GM23338 (cell line): ENCODE measurements at regions not wholly inside any gene's neighbourhood (a gene's known extent, or its start where the extent isn't known, plus 50 kb on each side); places are given as distances from the start of the nearest gene placed in this dataset.
A peak's percentile ranks its signal among the peaks of the same experiment; 100 is the strongest.

Experiments
- ATAC-seq: fragments of 200-7000 bp; cut with Tn5 transposase; 3 replicates; pipeline ENCODE4 v1.9.1; 2020
- DNase-seq: peaks from one replicate; pipeline ENCODE4 v3.0.0-alpha.2; 2015; ENCODE audit warnings: low spot score
- H2AFZ ChIP-seq: fragments of 200-600 bp; sonication (generic); 2 replicates; pipeline ENCODE4 v1.8.0; 2016; ENCODE audit warnings: antibody characterized with exemption, mild to moderate bottlenecking, moderate library complexity
- H3F3A ChIP-seq: fragments of 200-600 bp; sonication (generic); replicated peaks from 2 replicates; pipeline ENCODE4 v1.8.0; 2017; ENCODE audit warnings: antibody characterized with exemption, mixed run types, low read depth
- H3K27ac ChIP-seq: fragments of 200-600 bp; sonication (generic); 2 replicates; pipeline ENCODE4 v1.6.1; 2016; ENCODE audit warnings: low read depth
- H3K27me3 ChIP-seq: fragments of 200-600 bp; sonication (generic); 2 replicates; pipeline ENCODE4 v1.8.0; 2016; ENCODE audit warnings: mild to moderate bottlenecking, mixed run types, moderate library complexity; ENCODE audit not compliant: insufficient read depth
- H3K36me3 ChIP-seq: fragments of 200-600 bp; sonication (generic); 2 replicates; pipeline ENCODE4 v1.8.0; 2016; ENCODE audit warnings: mild to moderate bottlenecking; ENCODE audit not compliant: insufficient read depth
- H3K4me1 ChIP-seq: fragments of 200-600 bp; sonication (generic); 2 replicates; pipeline ENCODE4 v1.8.0; 2016; ENCODE audit warnings: mild to moderate bottlenecking, moderate library complexity; ENCODE audit not compliant: insufficient read depth
- H3K4me2 ChIP-seq: fragments of 200-600 bp; sonication (generic); 2 replicates; pipeline ENCODE4 v1.7.1; 2017; ENCODE audit warnings: mixed run types
- H3K4me3 ChIP-seq: fragments of 200-600 bp; sonication (generic); 2 replicates; pipeline ENCODE4 v1.6.1; 2016; ENCODE audit warnings: mixed run types
- H3K79me2 ChIP-seq: fragments of 200-600 bp; sonication (generic); replicated peaks from 2 replicates; pipeline ENCODE4 v1.8.0; 2017; ENCODE audit warnings: mild to moderate bottlenecking; ENCODE audit not compliant: insufficient read depth
- H3K9me2 ChIP-seq: fragments of 200-600 bp; sonication (generic); 2 replicates; pipeline ENCODE4 v1.8.0; 2017; ENCODE audit not compliant: insufficient read depth
- H4K20me1 ChIP-seq: fragments of 200-600 bp; sonication (generic); replicated peaks from 2 replicates; pipeline ENCODE4 v1.8.0; 2017; ENCODE audit warnings: mild to moderate bottlenecking; ENCODE audit not compliant: insufficient read depth
- H3K27ac Mint-ChIP-seq: 2 replicates; pipeline ENCODE4 v1.8.0; 2020; ENCODE audit warnings: inconsistent platforms, mild to moderate bottlenecking, moderate library complexity, mixed read lengths
- H3K27me3 Mint-ChIP-seq: 3 replicates; pipeline ENCODE4 v1.8.0; 2022; ENCODE audit warnings: low read depth, mild to moderate bottlenecking, moderate library complexity, mixed read lengths, inconsistent platforms; ENCODE audit not compliant: insufficient read depth, poor library complexity
- H3K36me3 Mint-ChIP-seq: 3 replicates; pipeline ENCODE4 v1.8.0; 2021; ENCODE audit warnings: low read depth, mild to moderate bottlenecking, inconsistent platforms, moderate library complexity, mixed read lengths
- H3K4me1 Mint-ChIP-seq: 3 replicates; pipeline ENCODE4 v1.8.0; 2020; ENCODE audit warnings: mild to moderate bottlenecking, inconsistent platforms, mixed read lengths
- H3K4me3 Mint-ChIP-seq: 3 replicates; pipeline ENCODE4 v1.8.0; 2021; ENCODE audit warnings: moderate library complexity, mild to moderate bottlenecking, inconsistent platforms, mixed read lengths
- H3K9me3 Mint-ChIP-seq: 3 replicates; pipeline ENCODE4 v1.8.0; 2020; ENCODE audit warnings: moderate library complexity, mild to moderate bottlenecking, inconsistent platforms, mixed read lengths
- EZH2phosphoT487 ChIP-seq: fragments of 200-600 bp; sonication (generic); IDR thresholded peaks from one replicate; pipeline ENCODE4 v1.8.1; 2018; ENCODE audit warnings: antibody characterized with exemption; ENCODE audit not compliant: unreplicated experiment
- POLR2AphosphoS5 ChIP-seq: IDR thresholded peaks from 2 replicates; pipeline ENCODE4 v1.6.1; 2016; ENCODE audit warnings: antibody characterized with exemption, low read depth
- ZNF331 ChIP-seq: fragments of 250-450 bp; sonication (Bioruptor Pico); IDR thresholded peaks from 2 replicates; pipeline ENCODE4 v1.5.0; 2020; ENCODE audit warnings: low read depth, mild to moderate bottlenecking, moderate library complexity
- ZNF462 ChIP-seq: fragments of 250-450 bp; sonication (Bioruptor Pico); IDR thresholded peaks from 2 replicates; pipeline ENCODE4 v1.5.0; 2020; ENCODE audit warnings: mild to moderate bottlenecking, moderate library complexity
- TF ChIP-seq, protein P1 (sequence below), 2 experiments: fragments of 200-600 bp in 1 of 2; sonication (generic) in 1 of 2; conservative IDR thresholded peaks; 2 replicates each; pipeline versions ENCODE4 v1.5.1 to v1.6.1; 2016 to 2017; ENCODE audit warnings: antibody characterized with exemption in 2 of 2, low read depth in 2 of 2, mild to moderate bottlenecking in 2 of 2, moderate library complexity in 1 of 2
- TF ChIP-seq, protein P2 (sequence below): IDR thresholded peaks from 2 replicates; pipeline ENCODE4 v1.6.1; 2016; ENCODE audit warnings: antibody characterized with exemption

DNA sequence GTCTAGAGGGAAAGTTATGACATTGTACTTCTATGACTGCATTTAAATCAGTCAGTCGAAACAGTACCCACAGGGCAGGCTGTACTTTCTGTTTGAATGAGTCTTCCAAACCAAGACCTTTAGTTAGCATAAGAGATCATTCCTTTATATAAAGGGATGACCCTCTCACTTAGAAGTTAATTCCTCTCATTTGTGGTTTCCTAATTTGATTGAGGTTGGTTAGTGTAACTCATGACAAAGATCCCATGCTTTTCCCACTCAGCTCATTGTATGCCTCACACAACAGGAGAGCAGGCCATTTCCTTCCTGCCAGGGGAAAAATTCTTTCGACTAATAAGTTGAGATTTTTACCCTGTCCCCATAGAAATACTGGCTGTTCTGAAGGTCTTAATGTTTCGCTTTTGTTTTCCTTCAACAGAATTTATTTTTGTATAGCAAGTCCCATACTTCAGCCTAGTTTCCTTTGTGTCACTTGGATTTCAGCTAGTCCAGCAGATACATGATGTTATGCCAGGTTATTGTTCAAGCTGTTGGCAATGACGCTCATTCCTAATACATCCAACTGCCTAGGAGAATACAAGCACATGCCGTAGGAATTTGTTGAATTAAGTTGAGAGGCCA, 500.7 kb downstream of the SPATA31D1 start:
- Mint-ChIP-seq H3K27me3 (peaks cover 7% of the 10 kb centered on the region), H3K9me3 (no peaks in the 10 kb centered on the region), H3K4me3 (no peak overlapping the region), H3K4me1 (peaks cover 18% of the 10 kb centered on the region; the same call in 2 of the 3 replicates), H3K27ac (no peak overlapping the region; the same call in 1 of the 2 replicates), H3K36me3 (no peaks in the 10 kb centered on the region)
- DNase-seq = no peak
- Histone ChIP-seq H3K4me2 (no peak overlapping the region), H3K27me3 (no peaks in the 10 kb centered on the region), H3K79me2 (no peaks in the 10 kb centered on the region), H3K27ac (no peak overlapping the region), H3F3A (no peaks in the 10 kb centered on the region), H2AFZ (peak overlapping the region; percentile 72; the same call in 1 of the 2 replicates), H3K36me3 (no peaks in the 10 kb centered on the region), H3K4me3 (no peak overlapping the region), H3K4me1 (peaks cover 6% of the 10 kb centered on the region; the same call in 1 of the 2 replicates), H3K9me2 (no peaks in the 10 kb centered on the region), H4K20me1 (no peaks in the 10 kb centered on the region)
- TF ChIP-seq POLR2AphosphoS5 (no peak), ZNF331 (no peak), ZNF462 (CRISPR knock-in tag) (no peak), EZH2phosphoT487 (no peak)
- TF ChIP-seq, protein P1, sequence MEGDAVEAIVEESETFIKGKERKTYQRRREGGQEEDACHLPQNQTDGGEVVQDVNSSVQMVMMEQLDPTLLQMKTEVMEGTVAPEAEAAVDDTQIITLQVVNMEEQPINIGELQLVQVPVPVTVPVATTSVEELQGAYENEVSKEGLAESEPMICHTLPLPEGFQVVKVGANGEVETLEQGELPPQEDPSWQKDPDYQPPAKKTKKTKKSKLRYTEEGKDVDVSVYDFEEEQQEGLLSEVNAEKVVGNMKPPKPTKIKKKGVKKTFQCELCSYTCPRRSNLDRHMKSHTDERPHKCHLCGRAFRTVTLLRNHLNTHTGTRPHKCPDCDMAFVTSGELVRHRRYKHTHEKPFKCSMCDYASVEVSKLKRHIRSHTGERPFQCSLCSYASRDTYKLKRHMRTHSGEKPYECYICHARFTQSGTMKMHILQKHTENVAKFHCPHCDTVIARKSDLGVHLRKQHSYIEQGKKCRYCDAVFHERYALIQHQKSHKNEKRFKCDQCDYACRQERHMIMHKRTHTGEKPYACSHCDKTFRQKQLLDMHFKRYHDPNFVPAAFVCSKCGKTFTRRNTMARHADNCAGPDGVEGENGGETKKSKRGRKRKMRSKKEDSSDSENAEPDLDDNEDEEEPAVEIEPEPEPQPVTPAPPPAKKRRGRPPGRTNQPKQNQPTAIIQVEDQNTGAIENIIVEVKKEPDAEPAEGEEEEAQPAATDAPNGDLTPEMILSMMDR (conservative IDR thresholded peaks at IDR 0.05; ENCODE audit: low read depth in 2 of 2) = no peak
- TF ChIP-seq, protein P2, sequence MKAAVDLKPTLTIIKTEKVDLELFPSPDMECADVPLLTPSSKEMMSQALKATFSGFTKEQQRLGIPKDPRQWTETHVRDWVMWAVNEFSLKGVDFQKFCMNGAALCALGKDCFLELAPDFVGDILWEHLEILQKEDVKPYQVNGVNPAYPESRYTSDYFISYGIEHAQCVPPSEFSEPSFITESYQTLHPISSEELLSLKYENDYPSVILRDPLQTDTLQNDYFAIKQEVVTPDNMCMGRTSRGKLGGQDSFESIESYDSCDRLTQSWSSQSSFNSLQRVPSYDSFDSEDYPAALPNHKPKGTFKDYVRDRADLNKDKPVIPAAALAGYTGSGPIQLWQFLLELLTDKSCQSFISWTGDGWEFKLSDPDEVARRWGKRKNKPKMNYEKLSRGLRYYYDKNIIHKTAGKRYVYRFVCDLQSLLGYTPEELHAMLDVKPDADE = no peak
- no peak for ATAC-seq
